PC-9 (cell line): ENCODE measurements at regions not wholly inside any gene's neighbourhood (a gene's known extent, or its start where the extent isn't known, plus 50 kb on each side); places are given as distances from the start of the nearest gene placed in this dataset.
"Not testable (repeated sequence)": the region's sequence is repeated elsewhere in the genome, so short reads cannot be mapped to it uniquely, and the experiment has no call there.

Experiments used
- BruUV-seq: library from RNA; stranded (reverse); fragments of 400-500 nt; replicated peaks from 2 replicates; lab custom pipeline; 2021; lab: Mats Ljungman, UMichigan
- CTCF ChIA-PET: fragments of 300-600 bp; sonication (Branson Sonifier 250); formaldehyde crosslinking; loops from one replicate; lab custom pipeline; 2022; ENCODE audit warnings: antibody characterized with exemption; lab: Charles Lee
- POLR2A ChIA-PET: fragments of 300-600 bp; sonication (Branson Sonifier 250); formaldehyde crosslinking; loops from one replicate; lab custom pipeline; 2022; ENCODE audit warnings: antibody characterized with exemption; ENCODE audit not compliant: unreplicated experiment; lab: Charles Lee
- DNase-seq, 2 experiments: peaks; one replicate each; pipeline versions ENCODE4 v3.0.0 to v3.0.0-alpha.2; 2015 to 2022; ENCODE audit warnings: mixed read lengths in 1 of 2
- H2AFZ ChIP-seq: fragments of 200-600 bp; sonication (generic); 2 replicates; pipeline ENCODE4 v1.8.1; 2017; ENCODE audit warnings: antibody characterized with exemption
- H3F3A ChIP-seq: fragments of 200-600 bp; sonication (generic); 2 replicates; pipeline ENCODE4 v1.8.1; 2017; ENCODE audit warnings: antibody characterized with exemption, mild to moderate bottlenecking, low read depth; ENCODE audit not compliant: insufficient read depth
- H3K27ac ChIP-seq: fragments of 200-600 bp; sonication (generic); 2 replicates; pipeline ENCODE4 v1.6.1; 2016; ENCODE audit warnings: mixed run types
- H3K27me3 ChIP-seq: fragments of 200-600 bp; sonication (generic); 2 replicates; pipeline ENCODE4 v1.6.1; 2016; ENCODE audit warnings: low read depth, mixed run types; ENCODE audit not compliant: insufficient read depth
- H3K36me3 ChIP-seq: fragments of 200-600 bp; sonication (generic); 2 replicates; pipeline ENCODE4 v1.6.1; 2016; ENCODE audit warnings: low read depth, mixed run types
- H3K4me1 ChIP-seq: fragments of 200-600 bp; sonication (generic); replicated peaks from 2 replicates; pipeline ENCODE4 v1.6.1; 2016; ENCODE audit warnings: mixed run types; ENCODE audit not compliant: insufficient read depth
- H3K4me2 ChIP-seq: fragments of 200-600 bp; sonication (generic); 2 replicates; pipeline ENCODE4 v1.6.1; 2017; ENCODE audit warnings: mixed run types
- H3K4me3 ChIP-seq: fragments of 200-600 bp; sonication (generic); 2 replicates; pipeline ENCODE4 v1.6.1; 2016; ENCODE audit warnings: mixed run types
- H3K79me2 ChIP-seq: fragments of 200-600 bp; sonication (generic); 2 replicates; pipeline ENCODE4 v1.6.1; 2017; ENCODE audit warnings: low read depth, mixed run types
- H3K9me2 ChIP-seq: fragments of 200-600 bp; sonication (generic); 2 replicates; pipeline ENCODE4 v1.8.1; 2017; ENCODE audit warnings: mild to moderate bottlenecking; ENCODE audit not compliant: insufficient read depth
- H3K9me3 ChIP-seq: fragments of 200-600 bp; sonication (generic); 2 replicates; pipeline ENCODE4 v1.8.1; 2016; ENCODE audit warnings: low read depth; ENCODE audit not compliant: insufficient read depth
- H4K20me1 ChIP-seq: fragments of 200-600 bp; sonication (generic); 2 replicates; pipeline ENCODE4 v1.8.1; 2017; ENCODE audit not compliant: insufficient read depth
- CTCF ChIP-seq: fragments of 200-600 bp; sonication (generic); conservative IDR thresholded peaks from 2 replicates; pipeline ENCODE4 v1.6.1; 2017; ENCODE audit warnings: mixed run types, antibody characterized with exemption, mild to moderate bottlenecking, moderate library complexity
- EZH2 ChIP-seq: fragments of 200-600 bp; sonication (generic); IDR thresholded peaks from 2 replicates; pipeline ENCODE4 v1.8.0; 2017; ENCODE audit warnings: antibody characterized with exemption, low read depth
- intact Hi-C: fragments of 100-400 bp; cut with micrococcal nuclease; formaldehyde crosslinking; loops from one replicate; pipeline ENCODE4 v1.10.0; 2022; ENCODE audit not compliant: unreplicated experiment

DNA sequence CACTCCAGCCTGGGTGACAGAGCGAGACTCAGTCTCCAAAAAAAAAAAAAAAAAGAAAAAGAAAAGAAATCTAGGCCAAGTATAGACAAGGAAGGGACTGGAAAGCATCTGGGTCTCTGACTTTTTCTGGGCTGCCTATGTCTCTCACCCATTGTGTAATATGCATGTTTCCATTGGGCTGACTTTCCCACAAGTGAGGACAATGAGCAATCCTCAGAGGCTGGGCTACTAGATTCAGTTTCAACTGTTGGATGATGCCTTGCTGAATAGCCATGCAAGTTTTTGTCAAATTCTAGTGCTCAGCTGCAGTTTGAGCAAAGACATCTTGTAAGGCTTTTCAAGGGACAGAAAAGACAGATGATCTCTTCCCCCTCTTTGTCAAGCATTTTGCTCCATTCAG is 82.1 kb downstream of the PHAX start:
- Histone ChIP-seq H4K20me1 (no peaks in the 10 kb centered on the region), H3K79me2 (no peaks in the 10 kb centered on the region), H3K4me3 (no peak overlapping the region), H3K36me3 (no peaks in the 10 kb centered on the region), H3K9me2 (no peaks in the 10 kb centered on the region), H3K4me1 (no peaks in the 10 kb centered on the region), H3F3A (no peaks in the 10 kb centered on the region), H3K9me3 (no peaks in the 10 kb centered on the region), H3K4me2 (no peak overlapping the region), H3K27me3 (no peaks in the 10 kb centered on the region), H3K27ac (no peak overlapping the region), H2AFZ (no peak overlapping the region)
- TF ChIP-seq CTCF (no peak), EZH2 (no peak)
- no TSS peak for BruUV-seq
- DNase-seq = no peak
- ChIA-PET POLR2A (no interaction called here), CTCF (no interaction called here)
- intact Hi-C loops = no loop called here

- Histone ChIP-seq H3K9me3 (no peaks in the 10 kb centered on the region), H3F3A (no peaks in the 10 kb centered on the region), H3K4me1 (no peaks in the 10 kb centered on the region), H2AFZ (no peak overlapping the region), H3K9me2 (no peaks in the 10 kb centered on the region), H4K20me1 (no peaks in the 10 kb centered on the region), H3K79me2 (no peaks in the 10 kb centered on the region), H3K4me2 (no peak overlapping the region), H3K27ac (no peak overlapping the region), H3K36me3 (no peaks in the 10 kb centered on the region), H3K27me3 (no peaks in the 10 kb centered on the region), H3K4me3 (no peak overlapping the region)
- CTCF ChIA-PET = no interaction called here
- no TSS peak for BruUV-seq
- no peak for DNase-seq
- POLR2A ChIA-PET = no interaction called here
- no peak for TF ChIP-seq CTCF
- no peak for TF ChIP-seq EZH2
- intact Hi-C loops = no loop called here
These were observed 83.2 kb downstream of the PHAX start for GRCh38 chr5:126683912-126684311.

GRCh38 chr5:126684656-126685442 is 84.1 kb downstream of the PHAX start:
- BruUV-seq, H3K4me1 ChIP-seq, H3K9me2 ChIP-seq, POLR2A ChIA-PET, H3K36me3 ChIP-seq, H2AFZ ChIP-seq, H3F3A ChIP-seq, H3K79me2 ChIP-seq, CTCF ChIA-PET, H4K20me1 ChIP-seq, H3K4me2 ChIP-seq, H3K27ac ChIP-seq, H3K4me3 ChIP-seq, H3K9me3 ChIP-seq, DNase-seq, intact Hi-C loops, H3K27me3 ChIP-seq: not testable (repeated sequence)
